Stimulated activated CD8-positive, alpha-beta memory T cell treated with anti-CD3 and anti-CD28 coated beads, Interleukin-12 subunit alpha, Interleukin-12 subunit beta, amount 100 ng/mL, for 4 hours (primary cell): ENCODE measurements at regions not wholly inside any gene's neighbourhood (a gene's known extent, or its start where the extent isn't known, plus 50 kb on each side); places are given as distances from the start of the nearest gene placed in this dataset.
"Not testable (repeated sequence)": the region's sequence is repeated elsewhere in the genome, so short reads cannot be mapped to it uniquely, and the experiment has no call there.

Experiments
- DNase-seq: peaks from one replicate; pipeline ENCODE4 v3.0.0-alpha.2; 2020; ENCODE audit warnings: low read depth

- no peak for DNase-seq
These were observed 50.3 kb upstream of the OSBPL11 start for GRCh38 chr3:125645616-125646015.

- no peak for DNase-seq
These were observed 51.3 kb upstream of the OSBPL11 start for GRCh38 chr3:125646581-125646980.

- DNase-seq, result no peak
These were observed 52.2 kb upstream of the OSBPL11 start for GRCh38 chr3:125647318-125648014.

GRCh38 chr3:125651244-125651643 lies 55.9 kb upstream of the OSBPL11 start:
- DNase-seq, result no peak

GRCh38 chr3:125652349-125652748 lies 57.1 kb upstream of the OSBPL11 start:
- no peak for DNase-seq

GRCh38 chr3:125654526-125654925 lies 59.2 kb upstream of the OSBPL11 start:
- DNase-seq, result no peak

- DNase-seq, result no peak
These were observed 67.4 kb upstream of the OSBPL11 start for GRCh38 chr3:125662675-125663074.

GRCh38 chr3:125670352-125670751 lies 75.1 kb upstream of the OSBPL11 start:
- no peak for DNase-seq

- no peak for DNase-seq
These were observed 75.6 kb upstream of the OSBPL11 start for GRCh38 chr3:125670945-125671344.

GRCh38 chr3:125671461-125672243 lies 76.4 kb upstream of the OSBPL11 start:
- DNase-seq, result no peak

GRCh38 chr3:125675791-125676190 lies 80.5 kb upstream of the OSBPL11 start:
- no peak for DNase-seq

GRCh38 chr3:125679258-125679657 lies 84.0 kb upstream of the OSBPL11 start:
- no peak for DNase-seq

- no peak for DNase-seq
These were observed 85.8 kb upstream of the OSBPL11 start for GRCh38 chr3:125681146-125681545.

GRCh38 chr3:125681906-125682305 lies 86.6 kb upstream of the OSBPL11 start:
- DNase-seq, result not testable (repeated sequence)

- DNase-seq, result not testable (repeated sequence)
These were observed 87.3 kb upstream of the OSBPL11 start for GRCh38 chr3:125682610-125683009.

GRCh38 chr3:125683067-125683829 lies 88.0 kb upstream of the OSBPL11 start:
- DNase-seq, result no peak

- no peak for DNase-seq
These were observed 88.9 kb upstream of the OSBPL11 start for GRCh38 chr3:125684199-125684598.

GRCh38 chr3:125685741-125686140 lies 90.4 kb upstream of the OSBPL11 start:
- not testable (repeated sequence) for DNase-seq

- no peak for DNase-seq
These were observed 97.1 kb upstream of the OSBPL11 start for GRCh38 chr3:125692361-125692760.

GRCh38 chr3:125693887-125694286 lies 98.6 kb upstream of the OSBPL11 start:
- DNase-seq, result no peak

- DNase-seq, result no peak
These were observed 99.5 kb upstream of the OSBPL11 start for GRCh38 chr3:125694761-125695294.

- DNase-seq, result no peak
These were observed 100.4 kb upstream of the OSBPL11 start for GRCh38 chr3:125695688-125696087.
